NOMO-1 treated with dmso at 0.1 percent for 144 hours (cell line): ENCODE measurements at regions not wholly inside any gene's neighbourhood (a gene's known extent, or its start where the extent isn't known, plus 50 kb on each side); places are given as distances from the start of the nearest gene placed in this dataset.
"Not testable (repeated sequence)": the region's sequence is repeated elsewhere in the genome, so short reads cannot be mapped to it uniquely, and the experiment has no call there.

ENCODE experiments used
- DNase-seq: peaks from one replicate; lab custom pipeline; 2025; ENCODE audit not compliant: unreplicated experiment; lab: John Stamatoyannopoulos, UW

DNA sequence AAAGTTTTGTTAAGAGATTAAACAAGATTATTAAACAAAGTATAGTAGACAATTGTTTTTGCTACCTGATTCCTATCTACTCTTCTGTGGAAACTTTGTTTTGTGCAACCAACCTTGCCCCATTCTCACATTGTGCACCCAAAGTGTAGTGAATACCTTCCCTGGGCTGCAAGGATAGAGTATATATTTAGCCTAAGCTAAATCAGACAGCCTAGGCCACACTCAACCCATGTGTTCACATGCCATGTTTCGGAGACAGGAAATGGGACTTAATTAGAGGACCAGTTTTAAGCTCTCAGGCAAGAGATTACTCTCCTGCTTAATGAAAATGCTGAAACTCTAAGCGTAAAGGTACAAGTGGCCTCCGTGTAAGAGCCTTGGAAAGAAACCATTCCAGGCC is 734.9 kb upstream of the USP15 start:
- DNase-seq: no peak

DNA sequence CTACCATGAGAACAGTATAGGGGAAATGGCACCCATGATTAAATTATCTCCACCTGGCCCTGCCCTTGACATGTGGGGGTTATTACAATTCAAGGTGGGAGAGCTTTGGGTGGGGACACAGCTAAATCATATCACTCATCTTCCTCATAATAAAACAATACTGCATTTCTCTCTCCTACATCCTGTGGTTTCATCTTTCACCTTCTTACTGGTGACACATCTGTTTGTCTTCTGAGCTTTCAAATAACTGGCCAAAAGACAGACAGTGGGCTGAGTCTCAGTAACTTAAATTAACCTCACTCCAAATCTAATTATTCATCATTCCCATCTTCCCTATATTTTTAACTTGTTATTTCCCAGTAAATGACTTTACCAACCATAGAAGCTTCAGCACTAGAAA is 729.7 kb upstream of the USP15 start:
- no peak for DNase-seq

DNA sequence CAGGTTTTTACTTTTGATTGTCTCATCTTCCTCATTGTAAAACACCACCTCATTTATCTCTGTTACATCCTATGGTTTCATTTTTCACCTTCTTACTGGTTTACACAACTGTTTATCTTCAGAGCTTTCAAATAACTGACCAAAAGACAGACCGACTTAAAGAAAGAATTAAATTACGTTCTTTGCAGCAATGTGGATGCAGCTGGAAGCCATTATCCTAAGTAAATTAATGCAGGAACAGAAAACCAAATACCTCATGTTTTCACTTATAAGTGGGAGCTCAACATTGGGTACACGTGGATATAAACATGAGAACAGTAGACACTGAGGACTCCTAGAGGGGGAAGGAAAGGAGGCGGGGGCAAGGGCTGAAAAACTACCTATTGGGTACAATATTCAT is 729.0 kb upstream of the USP15 start:
- no peak for DNase-seq

DNA sequence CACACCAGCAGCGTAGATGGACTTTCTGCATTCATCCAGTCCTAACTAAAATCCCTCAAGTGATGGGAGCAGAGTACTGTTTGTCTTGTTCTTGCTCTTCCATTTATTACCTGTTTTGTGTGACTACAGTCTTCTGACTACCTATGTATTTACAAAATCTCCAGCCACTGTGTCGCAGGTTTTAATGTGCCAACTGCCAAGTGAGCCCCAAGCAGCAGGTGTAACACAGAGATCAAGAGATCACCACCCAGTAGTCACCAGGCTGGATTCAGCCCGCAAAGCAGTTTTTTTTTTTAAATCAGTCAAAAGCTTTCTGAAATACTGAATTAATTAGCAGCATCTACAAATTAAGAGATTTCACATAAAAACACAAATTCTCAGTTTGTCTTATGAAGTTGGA is 724.1 kb upstream of the USP15 start:
- DNase-seq: no peak

DNA sequence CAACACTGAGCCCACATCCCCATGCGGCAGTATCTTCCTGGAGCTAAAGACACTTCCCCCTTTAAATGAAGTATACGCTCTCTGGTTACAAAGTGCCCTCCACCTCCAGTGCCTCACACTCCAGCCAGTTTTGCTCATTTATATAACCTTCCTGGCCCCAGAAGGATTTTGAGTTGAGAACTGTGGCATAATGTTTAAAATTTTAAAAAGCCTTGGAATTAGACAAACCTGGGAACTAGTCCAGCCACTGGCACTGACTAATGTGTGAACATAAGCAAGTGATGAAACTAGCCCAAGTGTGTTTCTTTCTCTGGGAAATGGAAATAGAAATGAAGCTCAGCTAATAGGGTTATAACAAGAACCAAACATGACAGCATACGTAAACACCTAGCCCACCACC is 723.7 kb upstream of the USP15 start:
- DNase-seq: no peak

DNA sequence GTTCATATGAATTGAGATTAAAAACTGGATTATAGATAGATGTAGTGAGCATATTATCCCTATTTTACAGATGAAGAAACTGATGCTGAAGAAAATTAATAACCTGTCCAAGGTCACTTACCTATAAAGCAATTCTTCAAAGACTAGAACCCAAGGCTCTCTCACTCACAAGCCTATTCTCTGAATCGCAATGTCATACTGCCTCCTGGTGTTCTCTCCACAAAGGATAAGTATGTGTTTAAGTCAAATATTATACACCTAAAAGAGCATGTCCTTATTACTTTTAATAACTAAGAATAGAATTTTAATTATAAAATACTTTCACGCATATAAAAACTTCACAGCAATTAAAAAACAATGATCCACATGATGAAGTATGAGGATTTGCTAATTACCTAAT is 721.3 kb upstream of the USP15 start:
- no peak for DNase-seq

DNA sequence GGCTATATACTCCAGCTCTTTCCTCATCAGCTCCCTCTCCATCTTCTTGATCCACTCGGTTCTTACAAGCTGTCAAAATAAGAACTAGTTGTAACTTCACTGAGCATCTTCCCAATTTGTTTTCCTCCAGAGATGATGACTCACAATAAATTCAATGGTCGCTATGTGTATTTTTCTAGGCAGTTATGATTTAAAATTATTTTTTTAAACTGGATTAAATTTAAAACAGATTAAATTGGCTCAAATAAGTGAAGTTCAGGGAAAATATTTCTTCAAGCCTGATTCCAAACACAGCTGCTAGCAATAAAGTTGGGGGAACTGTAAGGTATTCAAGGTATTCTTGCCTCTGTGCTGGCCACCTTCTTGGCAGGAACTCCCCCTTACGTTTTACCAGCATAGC is 717.7 kb upstream of the USP15 start:
- DNase-seq: no peak

DNA sequence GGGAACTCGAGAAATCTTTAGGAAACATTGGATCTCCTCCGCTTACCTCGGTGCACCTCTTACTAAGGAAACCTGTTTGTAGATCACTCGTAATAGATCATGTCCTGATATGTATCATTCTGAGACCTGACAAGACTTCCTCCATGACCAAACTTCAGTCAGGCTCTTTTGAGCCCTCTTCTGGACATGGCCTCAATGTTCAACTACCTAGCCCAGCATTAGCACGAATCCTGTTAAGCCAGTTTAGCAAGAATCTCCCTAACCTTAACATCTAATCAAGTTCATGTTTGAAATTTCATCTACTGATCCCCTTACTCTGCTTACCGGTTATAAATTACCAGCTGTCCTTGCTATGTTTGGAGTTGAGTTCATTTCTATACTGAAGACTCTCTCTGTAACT is 713.9 kb upstream of the USP15 start:
- DNase-seq: no peak

DNA sequence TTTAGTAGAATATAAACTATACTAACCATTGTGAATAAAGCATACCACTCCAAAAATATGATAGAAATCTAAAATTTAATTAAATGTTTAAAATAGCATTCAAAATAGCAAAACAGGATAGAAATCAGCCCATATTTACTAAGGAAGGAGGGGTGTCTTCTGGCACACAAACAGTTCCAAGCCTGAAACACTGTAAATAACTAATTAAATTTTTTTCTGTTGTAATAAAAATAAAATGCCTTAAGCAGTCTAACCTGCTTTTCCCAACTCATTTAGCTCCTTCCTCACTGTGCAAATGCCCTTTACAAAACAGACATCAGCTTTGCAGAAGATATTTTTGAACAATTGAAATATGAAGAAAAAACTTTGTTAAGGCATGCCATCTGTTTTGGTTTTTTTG is 707.1 kb upstream of the USP15 start:
- DNase-seq: no peak

DNA sequence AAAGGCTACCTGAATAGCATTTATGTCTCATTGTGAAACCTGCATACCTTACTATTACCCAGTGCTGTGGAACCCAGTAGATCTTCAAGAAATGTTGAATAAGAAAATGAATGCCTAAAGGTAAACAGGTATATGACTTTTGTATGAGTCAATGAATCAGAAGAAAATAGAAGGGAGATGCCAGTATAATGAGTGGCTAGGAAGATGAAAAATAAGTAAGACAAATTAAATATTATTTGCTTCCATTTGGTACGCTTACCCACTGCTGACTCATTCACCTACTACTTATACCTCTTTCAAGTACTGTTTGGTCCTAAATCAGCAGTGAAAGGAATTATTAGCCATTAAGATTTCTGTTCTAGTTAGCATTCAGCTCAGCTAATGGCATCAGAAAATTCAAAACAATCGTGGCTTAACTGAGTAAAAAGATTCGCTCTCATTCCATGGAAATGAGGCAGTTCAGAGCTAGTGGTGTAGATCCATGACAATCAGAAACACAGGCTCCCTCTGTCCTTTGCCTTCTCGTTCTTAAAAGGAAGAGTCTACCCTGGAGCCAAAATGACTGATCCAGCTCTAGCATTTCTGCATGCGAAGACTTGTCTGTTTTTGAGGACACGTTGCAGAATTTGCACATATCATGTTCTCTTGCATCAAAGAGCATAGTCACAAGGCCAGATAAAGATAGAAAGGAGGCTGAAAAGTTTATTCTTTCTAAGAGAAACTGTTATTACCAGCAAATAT is 705.8 kb upstream of the USP15 start:
- no peak for DNase-seq

DNA sequence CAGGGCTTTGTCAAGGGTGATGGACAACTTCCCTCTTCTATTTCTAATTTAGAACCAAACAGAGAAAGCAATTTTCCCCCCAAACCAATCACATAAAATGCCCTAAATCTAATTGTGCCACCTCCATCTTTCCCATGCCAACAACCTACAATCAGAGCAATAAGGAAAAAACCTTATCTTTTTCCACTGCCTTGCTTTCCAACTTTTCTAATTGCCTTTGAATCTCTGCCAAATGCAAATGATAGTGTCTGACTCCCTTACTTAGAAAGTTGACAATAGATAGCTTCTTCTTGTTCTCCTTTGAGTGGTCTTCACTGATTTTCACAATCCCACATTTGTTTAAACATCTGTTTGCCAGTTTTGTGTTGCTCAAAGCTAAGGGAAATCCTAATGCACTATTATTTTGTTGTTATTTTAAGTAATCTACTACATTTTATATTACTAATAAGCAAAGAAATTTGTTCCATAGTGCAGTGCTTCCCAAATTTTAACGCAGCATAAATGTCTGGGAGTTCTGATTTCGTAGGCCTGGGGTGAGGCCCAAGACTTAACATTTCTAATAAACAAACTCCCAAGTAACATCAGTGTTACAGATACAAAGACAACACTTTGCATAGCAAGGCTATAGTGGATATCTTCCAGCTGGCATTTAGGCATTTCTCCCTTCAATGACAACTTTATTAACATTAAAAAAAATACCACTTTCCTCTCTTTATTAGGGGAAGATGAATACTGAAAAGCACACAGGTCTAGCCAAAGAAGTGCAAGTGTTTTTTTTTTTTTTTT is 696.3 kb upstream of the USP15 start:
- no peak for DNase-seq

DNA sequence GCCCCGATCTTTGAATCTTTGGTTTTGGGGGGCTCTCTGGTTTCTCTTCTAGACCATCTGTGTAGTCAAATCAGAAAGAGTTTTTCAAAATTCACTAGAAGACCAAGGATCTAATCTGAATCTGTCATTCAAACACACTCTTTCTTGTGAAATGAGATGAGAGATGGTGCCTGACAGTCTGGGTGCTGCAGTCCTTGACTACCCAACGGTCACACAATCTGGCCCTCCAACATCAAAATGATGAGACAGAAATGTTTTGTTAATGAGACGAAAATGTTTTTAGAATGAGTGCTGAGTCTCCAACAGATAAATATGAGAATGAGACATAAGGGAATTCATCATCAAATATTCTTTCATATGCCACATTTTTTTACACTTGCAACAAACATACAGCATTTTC is 695.7 kb upstream of the USP15 start:
- DNase-seq: no peak

DNA sequence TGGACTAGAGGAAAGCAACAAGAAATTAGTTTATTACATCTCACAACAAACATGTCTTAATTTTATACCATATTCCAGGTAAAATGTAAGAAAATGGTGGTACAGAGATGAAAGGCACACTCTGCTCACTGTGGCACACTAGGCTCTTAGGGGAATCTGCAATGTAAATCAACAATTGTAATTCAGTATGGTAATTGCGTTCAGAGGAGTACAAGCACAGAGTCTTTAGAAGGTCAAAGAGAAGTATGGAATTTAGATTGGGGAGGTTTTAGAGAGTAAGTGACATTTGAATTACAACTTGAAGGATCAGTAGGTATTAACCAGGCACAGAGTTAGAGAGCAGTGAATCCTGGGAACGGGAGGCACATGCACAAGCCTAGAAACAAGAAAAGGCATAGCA is 694.0 kb upstream of the USP15 start:
- no peak for DNase-seq

DNA sequence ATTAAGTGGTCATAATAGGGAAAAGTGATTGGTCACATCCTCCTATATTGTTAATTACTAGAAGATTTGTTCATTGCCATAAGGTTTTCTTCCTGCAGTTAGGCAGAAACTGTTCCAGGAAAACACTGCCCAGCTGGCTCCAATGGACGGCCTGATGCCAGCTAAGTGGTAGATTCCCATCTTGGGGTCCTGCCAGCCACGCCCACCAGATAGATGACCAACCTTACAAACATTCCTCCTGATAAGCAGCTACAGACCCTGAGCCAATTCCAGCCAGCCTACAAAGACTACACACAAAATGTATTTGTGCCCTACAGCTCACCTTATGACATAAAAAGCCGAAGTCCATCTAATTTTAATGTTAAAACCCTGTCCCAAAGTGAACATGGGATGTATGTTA is 685.9 kb upstream of the USP15 start:
- DNase-seq: no peak

DNA sequence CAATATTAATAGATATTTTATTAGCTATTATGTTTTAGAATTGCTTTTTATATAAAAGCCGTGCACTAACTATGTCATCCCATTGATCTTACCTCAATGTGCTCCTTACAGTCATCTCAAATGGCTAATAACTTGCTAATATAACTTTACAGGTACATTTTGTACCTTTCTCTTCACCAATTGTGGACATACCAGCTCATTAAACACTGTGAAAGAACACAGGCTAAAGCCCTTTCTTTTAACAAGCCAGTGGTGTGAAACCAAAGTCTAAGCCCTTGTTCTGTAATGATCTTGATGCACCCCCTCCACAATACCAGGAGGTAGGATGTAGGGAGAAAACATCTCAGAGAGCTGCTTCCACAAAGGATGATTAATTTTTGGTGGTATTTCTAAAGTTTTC is 675.3 kb upstream of the USP15 start:
- no peak for DNase-seq

DNA sequence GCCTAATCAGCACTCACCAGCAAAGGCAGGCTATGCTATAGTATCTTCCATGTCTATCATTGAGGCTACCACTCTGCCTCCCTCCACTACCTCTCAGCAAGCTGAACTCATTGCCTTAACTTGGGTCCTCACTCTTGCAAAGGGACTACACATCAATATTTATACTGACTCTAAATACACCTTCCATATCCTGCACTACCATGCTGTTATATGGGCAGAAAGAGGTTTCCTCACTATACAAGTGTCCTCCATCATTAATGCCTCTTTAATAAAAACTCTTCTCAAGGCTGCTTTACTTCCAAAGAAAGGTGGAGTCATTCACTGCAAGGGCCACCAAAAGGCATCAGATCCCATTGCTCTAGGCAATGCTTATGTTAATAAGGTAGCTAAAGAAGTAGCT is 669.3 kb upstream of the USP15 start:
- not testable (repeated sequence) for DNase-seq

DNA sequence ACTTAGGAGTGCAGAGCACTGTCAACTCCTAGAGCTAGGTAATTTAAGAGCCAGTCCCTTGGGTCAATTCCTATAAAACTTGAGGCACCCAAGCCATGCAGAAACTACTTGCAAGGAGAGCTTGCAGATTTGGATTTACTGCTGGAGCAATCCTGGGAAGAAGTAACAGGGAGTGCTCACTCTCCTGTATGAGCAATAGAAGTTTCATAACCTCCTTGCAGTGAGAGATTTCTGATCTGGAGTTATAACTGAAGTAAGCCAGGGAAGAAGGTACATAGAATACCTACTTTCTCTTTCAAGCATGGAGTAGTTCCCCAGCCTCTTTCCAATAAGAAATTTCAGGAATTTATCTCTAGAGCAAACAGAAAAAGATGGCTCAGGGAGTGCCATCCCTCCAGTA is 650.1 kb upstream of the USP15 start:
- DNase-seq: no peak

DNA sequence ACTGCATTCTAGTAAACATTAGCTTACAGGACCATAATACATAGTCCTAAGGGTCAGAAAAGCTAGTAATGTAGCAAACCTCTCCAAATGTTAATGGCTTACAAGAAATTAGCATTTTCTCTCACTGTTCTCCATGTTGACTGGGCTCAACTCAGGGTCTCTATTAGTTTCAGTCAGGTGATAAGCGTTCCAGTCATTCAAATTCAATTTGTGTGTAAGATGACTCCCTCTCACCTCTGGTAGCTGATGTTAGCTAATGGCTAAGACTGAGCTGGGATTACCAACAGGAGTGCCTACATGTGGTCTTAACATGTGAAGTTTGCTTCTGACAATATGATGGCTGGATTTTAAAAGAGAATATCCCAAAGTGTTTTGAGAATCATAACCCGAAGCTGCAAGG is 630.5 kb upstream of the USP15 start:
- DNase-seq: no peak

DNA sequence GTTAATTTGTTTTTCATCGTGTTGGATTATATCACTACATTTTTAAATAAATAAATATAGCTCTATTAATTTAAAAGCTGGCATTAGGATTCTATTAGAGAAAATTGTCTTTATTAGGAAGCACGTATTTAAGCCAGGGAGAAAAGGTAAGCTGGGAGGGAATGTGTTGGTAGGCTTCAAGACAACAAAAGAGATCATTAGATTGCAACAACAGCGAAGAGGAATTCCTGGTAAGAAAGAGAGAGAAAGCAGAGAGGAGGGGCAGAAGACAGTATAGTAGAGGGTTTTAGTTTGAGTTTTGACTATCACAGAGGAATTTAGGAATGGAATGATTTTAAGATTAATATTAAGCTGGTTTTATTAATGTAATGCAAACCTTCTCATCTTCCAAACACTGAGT is 613.6 kb upstream of the USP15 start:
- DNase-seq: no peak

DNA sequence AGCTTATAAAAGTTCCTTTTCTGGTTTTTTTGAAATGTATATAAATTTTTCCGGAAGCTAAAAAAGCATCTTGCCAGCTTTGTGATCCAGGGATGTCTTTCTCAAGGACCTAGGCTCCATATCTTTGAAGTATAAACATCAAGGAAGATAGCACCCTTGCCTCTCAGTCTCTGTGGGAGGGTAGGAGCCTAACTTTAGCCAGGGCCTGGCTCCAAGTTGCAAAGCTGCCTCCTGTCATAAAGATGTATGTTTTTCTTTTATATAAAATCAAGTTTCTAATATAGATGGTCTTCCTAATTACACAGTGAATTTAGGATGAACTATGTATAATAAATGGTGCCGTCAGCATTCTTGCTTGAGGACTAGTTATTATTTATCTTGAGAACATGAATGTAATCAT is 612.6 kb upstream of the USP15 start:
- no peak for DNase-seq

DNA sequence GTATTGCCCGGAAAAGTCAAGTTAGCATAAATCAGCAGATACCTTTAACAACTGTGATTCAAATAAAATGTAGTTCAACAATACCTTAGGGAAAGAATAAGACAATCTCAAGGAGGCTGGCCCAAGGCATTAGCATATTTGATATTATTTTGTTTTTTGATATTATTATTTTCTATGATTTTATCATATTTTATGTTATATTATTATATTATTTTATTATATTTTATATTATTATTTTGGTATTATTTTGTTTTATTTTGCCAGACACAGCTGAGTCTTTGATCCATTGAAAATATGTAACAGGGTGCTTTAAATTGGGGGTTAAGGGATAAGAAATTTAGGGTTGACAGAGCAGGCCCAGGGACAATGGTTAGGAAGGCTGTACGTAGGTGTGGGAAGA is 607.9 kb upstream of the USP15 start:
- no peak for DNase-seq

DNA sequence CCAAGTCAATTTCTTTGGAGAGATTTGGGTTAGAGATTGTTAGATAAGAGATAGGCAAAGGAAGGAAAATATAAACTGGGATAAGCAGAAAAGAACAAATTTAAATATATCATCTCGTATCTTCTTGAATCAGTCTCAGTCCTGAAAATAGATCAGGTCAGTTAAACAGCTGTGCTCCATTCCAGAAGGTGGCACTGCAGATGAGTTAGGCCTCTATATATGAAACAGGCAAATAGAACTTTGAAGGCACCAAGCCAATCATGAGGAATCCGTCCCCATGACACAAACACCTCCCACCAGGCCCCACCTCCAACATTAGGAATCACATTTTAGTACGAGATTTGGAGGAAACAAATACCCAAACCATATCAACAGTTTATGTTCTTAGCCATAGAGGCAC is 605.5 kb upstream of the USP15 start:
- DNase-seq: no peak

DNA sequence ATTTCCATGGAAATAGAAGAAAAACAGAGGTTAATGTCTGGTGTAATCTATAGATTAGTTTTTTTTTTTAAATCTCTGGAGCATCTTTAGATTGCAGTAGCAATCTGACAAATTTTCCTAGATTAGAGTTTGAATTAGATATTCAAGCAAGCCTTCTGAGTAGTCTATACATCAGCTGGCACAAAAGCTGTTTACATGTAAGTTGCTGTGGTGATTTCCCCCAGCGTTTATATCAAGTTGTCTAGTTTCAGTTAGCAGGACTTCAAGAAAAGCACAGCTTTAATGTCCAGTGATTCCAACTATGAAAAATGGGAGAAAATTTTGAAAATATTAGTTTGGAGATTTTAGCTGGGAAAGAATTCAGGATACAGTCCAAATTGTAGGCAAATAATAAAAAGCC is 605.0 kb upstream of the USP15 start:
- DNase-seq: no peak
